Large intestine (tissue), 3 donors: ENCODE measurements at regions not wholly inside any gene's neighbourhood (a gene's known extent, or its start where the extent isn't known, plus 50 kb on each side); places are given as distances from the start of the nearest gene placed in this dataset.

ENCODE experiments used
- DNase-seq, 2 donors: peaks; one replicate each; pipeline versions ENCODE4 v3.0.0 to v3.0.0-alpha.2; 2013
- H3K27ac ChIP-seq: one replicate; pipeline ENCODE4 v1.5.1; 2013; ENCODE audit warnings: low read length
- H3K27me3 ChIP-seq: 2 replicates; pipeline ENCODE4 v1.6.1; 2013; ENCODE audit warnings: low read length; ENCODE audit not compliant: control insufficient read depth, insufficient read depth
- H3K36me3 ChIP-seq: 2 replicates; pipeline ENCODE4 v1.6.1; 2013; ENCODE audit warnings: low read length; ENCODE audit not compliant: control insufficient read depth, insufficient read depth
- H3K4me1 ChIP-seq: one replicate; pipeline ENCODE4 v1.6.1; 2013; ENCODE audit warnings: low read length; ENCODE audit not compliant: control insufficient read depth, insufficient read depth
- H3K4me3 ChIP-seq: one replicate; pipeline ENCODE4 v1.5.1; 2013; ENCODE audit warnings: low read length
- H3K9me3 ChIP-seq: one replicate; pipeline ENCODE4 v1.6.1; 2013; ENCODE audit warnings: mild to moderate bottlenecking, low read depth, low read length, moderate library complexity; ENCODE audit not compliant: control insufficient read depth
- WGBS: methylation state at CpG from one replicate; pipeline ENCODE4 v1.1.5; 2013; ENCODE audit warnings: low lambda C conversion rate; ENCODE audit not compliant: insufficient coverage; 5-methylcytosine and 5-hydroxymethylcytosine counted together

DNA sequence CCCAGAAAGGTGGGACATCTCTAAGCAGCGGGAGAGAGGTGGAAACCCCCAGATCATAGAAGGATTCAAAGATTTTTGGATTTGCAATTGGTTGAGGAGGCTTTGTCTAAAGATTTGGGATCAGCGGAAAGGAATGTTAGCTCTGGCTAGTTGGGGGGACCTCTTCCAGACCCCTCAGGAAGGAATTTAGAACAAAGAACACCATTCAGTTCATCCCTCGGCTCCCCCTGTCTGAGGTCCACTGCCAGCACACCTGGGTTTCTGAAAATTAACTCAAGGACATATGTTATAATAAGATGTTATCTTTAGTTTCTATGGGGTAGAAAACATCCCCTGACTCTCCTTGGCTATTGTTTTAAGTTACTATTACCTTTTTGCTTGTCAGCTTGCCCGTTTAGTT is 163.6 kb downstream of the CEP135 start:
- DNase-seq = no peak
- H3K27ac ChIP-seq = no peak overlapping the region
- no peaks in the 10 kb centered on the region for H3K4me1 ChIP-seq
- H3K9me3 ChIP-seq = no peaks in the 10 kb centered on the region
- H3K36me3 ChIP-seq = no peaks in the 10 kb centered on the region
- WGBS = 80% methylated on average over 2 of the region's 4 CpGs
- no peaks in the 10 kb centered on the region for H3K27me3 ChIP-seq
- H3K4me3 ChIP-seq = no peak overlapping the region

DNA sequence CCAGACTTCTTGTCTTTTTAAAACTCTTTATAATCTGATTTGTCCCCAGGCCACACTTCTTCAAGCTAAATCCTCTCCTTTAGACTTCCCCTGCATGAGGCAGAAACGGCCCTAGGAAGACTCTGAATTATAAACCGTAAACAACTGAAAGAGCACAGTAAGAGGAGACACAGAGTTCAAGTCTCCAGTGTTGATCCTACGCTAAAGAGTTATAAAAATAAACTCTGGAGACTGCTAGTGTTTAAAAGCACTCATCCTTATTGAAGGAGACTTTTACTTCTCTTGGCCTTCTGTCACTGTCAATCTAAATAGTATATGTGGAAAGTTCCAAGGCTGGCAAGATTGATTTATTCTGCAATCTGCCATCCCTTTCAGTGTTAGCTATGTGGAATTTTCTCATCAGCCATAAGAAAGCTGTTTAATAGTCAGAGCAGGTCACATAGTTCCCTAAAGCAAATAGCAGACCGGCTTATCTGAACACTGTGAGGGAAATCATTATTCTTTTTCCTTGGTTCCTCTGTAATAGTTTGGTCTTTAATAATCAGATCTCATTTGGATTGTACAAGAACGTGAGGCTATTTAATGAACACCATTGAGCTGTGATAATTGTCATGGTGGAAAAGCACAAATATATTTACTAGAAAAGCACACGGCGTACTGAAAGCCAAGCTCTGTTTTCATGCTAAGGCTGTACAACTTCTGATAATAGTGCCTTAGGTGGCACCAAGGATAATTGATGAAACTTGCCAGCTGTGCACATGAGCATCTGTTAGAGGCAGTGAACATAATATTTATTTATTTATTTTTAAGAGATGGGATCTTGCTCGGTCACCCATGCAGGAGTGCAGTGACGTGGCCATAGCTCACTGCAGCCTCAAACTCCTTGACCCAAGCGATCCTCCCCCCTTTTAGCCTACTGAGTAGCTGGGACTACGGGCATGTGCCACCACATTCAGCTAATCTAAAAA is 157.7 kb downstream of the CEP135 start:
- Histone ChIP-seq H3K4me3 (no peak overlapping the region), H3K27me3 (no peaks in the 10 kb centered on the region), H3K4me1 (no peaks in the 10 kb centered on the region), H3K9me3 (no peaks in the 10 kb centered on the region), H3K36me3 (no peaks in the 10 kb centered on the region), H3K27ac (no peak overlapping the region)
- DNase-seq = no peak
- WGBS = 29% methylated on average over 1 of the region's 11 CpGs

- Histone ChIP-seq H3K4me3 (no peak overlapping the region), H3K27me3 (no peaks in the 10 kb centered on the region), H3K9me3 (no peaks in the 10 kb centered on the region), H3K36me3 (no peaks in the 10 kb centered on the region), H3K4me1 (no peaks in the 10 kb centered on the region), H3K27ac (no peak overlapping the region)
- 60% methylated on average over 1 of the region's 3 CpGs for WGBS
- DNase-seq = no peak
Measured at GRCh38 chr4:56104188-56104587, 155.4 kb downstream of the CEP135 start.

DNA sequence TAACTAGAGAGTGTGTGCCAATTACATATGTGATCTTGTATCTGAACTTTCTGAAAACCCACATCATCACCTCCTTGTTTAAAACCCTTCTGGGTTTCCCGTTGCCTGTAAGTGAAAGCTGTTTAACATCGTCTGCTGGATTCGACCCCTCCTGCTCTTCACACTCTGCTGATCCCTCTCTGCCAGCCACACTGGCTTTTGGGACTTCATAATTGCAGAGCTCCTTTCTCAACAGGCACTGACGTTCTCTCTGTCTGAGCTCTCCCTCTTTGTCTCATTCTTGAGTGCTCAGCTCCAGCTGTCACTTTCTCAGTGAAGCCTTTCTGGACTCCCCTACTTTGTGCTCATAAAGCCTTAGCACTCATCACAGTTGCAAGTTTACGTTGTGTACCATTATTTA is 153.9 kb downstream of the CEP135 start:
- no peaks in the 10 kb centered on the region for H3K4me1 ChIP-seq
- no peak for DNase-seq
- no peak overlapping the region for H3K27ac ChIP-seq
- no CpG with 5 or more reads among the region's 5 CpGs for WGBS
- H3K36me3 ChIP-seq = no peaks in the 10 kb centered on the region
- H3K27me3 ChIP-seq = no peaks in the 10 kb centered on the region
- no peaks in the 10 kb centered on the region for H3K9me3 ChIP-seq
- H3K4me3 ChIP-seq = no peak overlapping the region

- no CpG with 5 or more reads among the region's 3 CpGs for WGBS
- DNase-seq = no peak
- H3K4me1 ChIP-seq = no peaks in the 10 kb centered on the region
Measured at GRCh38 chr4:56099378-56099786, 150.6 kb downstream of the CEP135 start.

GRCh38 chr4:56093576-56093975 is 144.8 kb downstream of the CEP135 start:
- Histone ChIP-seq H3K4me1 (no peaks in the 10 kb centered on the region), H3K27ac (no peak overlapping the region), H3K36me3 (no peaks in the 10 kb centered on the region), H3K9me3 (no peaks in the 10 kb centered on the region), H3K4me3 (no peak overlapping the region), H3K27me3 (no peaks in the 10 kb centered on the region)
- no CpG with 5 or more reads among the region's 3 CpGs for WGBS
- no peak for DNase-seq

More at GRCh38 chr4:56099378-56099786, 150.6 kb downstream of the CEP135 start:
- Histone ChIP-seq H3K9me3 (no peaks in the 10 kb centered on the region), H3K27me3 (no peaks in the 10 kb centered on the region), H3K27ac (no peak overlapping the region), H3K4me3 (no peak overlapping the region), H3K36me3 (no peaks in the 10 kb centered on the region)

DNA sequence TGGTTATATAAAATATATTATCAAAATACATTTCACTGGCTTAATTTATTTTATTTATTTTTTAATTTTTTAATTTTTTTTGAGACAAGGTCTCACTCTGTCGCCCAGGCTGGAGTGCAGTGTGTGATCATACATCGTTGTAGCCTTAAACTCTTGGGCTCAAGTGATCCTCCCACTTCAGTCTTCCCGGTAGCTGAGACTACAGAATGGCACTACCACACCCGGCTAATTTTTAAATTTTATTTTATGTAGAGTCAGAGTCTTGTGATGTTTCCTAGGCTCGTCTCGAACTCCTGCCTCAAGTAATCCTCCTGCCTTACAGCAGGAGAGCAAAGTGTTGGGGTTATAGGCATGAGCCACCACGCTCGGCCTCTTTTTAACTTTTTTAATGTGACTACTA is 143.8 kb downstream of the CEP135 start:
- no peak overlapping the region for H3K4me3 ChIP-seq
- H3K36me3 ChIP-seq = no peaks in the 10 kb centered on the region
- DNase-seq = no peak
- 100% methylated on average over 2 of the region's 8 CpGs for WGBS
- no peaks in the 10 kb centered on the region for H3K9me3 ChIP-seq
- no peaks in the 10 kb centered on the region for H3K4me1 ChIP-seq
- H3K27ac ChIP-seq = no peak overlapping the region
- H3K27me3 ChIP-seq = no peaks in the 10 kb centered on the region

DNA sequence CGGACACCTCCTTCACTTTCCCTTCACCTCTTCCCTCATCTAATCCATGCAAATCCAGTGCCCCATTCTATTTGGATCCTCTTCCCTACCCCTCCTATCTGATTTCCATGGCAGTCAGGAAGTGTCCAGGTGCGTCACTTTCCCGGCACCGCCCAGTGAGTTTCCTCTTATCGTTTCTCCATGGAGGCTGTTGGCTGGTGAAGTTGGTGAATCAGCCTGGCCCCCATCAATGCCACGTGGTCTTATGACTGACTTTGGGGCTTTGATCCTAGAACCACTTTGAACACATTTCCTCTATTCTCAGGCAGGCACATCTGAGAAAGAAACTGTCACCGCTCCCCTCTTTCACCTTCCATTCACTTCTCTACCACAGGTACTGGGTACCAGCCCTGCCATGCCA is 137.8 kb downstream of the CEP135 start:
- no peak overlapping the region for H3K27ac ChIP-seq
- no peaks in the 10 kb centered on the region for H3K9me3 ChIP-seq
- H3K36me3 ChIP-seq = no peaks in the 10 kb centered on the region
- WGBS = 92% methylated on average over 2 of the region's 7 CpGs
- H3K4me1 ChIP-seq = no peaks in the 10 kb centered on the region
- H3K27me3 ChIP-seq = no peaks in the 10 kb centered on the region
- no peak overlapping the region for H3K4me3 ChIP-seq
- no peak for DNase-seq

- Histone ChIP-seq H3K9me3 (no peaks in the 10 kb centered on the region), H3K4me1 (no peaks in the 10 kb centered on the region), H3K36me3 (no peaks in the 10 kb centered on the region), H3K4me3 (no peak overlapping the region), H3K27me3 (no peaks in the 10 kb centered on the region), H3K27ac (no peak overlapping the region)
- DNase-seq = peak; percentile 22 to 56
- no CpG with 5 or more reads among the region's 3 CpGs for WGBS
Measured at GRCh38 chr4:56086073-56086541, 137.4 kb downstream of the CEP135 start.

DNA sequence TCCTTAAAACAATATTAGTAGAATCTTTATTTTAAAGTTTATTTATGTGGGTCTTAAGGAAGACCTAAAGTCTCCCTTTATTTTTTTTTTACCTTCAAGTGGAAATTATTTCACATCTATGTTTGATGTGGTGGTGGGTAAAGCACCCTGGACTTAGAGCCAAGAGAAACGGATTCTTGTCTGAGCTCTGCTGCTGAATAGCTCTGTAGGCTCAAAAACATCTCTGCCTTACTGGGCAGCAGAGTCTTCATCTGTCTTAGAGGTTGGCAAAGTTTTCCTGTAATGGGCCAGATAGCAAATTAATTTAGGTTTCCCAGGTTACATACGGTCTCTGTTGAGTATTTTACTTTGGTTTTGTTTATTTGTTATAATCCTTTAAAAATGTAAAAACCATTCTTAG is 136.5 kb downstream of the CEP135 start:
- DNase-seq = no peak
- WGBS = 100% methylated on average over 1 of the region's 2 CpGs

GRCh38 chr4:56084851-56085250 is 136.1 kb downstream of the CEP135 start:
- 100% methylated on average over 1 of the region's 4 CpGs for WGBS

More for the DNA sequence above, 136.5 kb downstream of the CEP135 start:
- no peak overlapping the region for H3K4me3 ChIP-seq
- no peaks in the 10 kb centered on the region for H3K27me3 ChIP-seq
- H3K36me3 ChIP-seq = no peaks in the 10 kb centered on the region
- H3K4me1 ChIP-seq = peaks cover 4% of the 10 kb centered on the region
- H3K9me3 ChIP-seq = no peaks in the 10 kb centered on the region
- no peak overlapping the region for H3K27ac ChIP-seq

More at GRCh38 chr4:56084851-56085250, 136.1 kb downstream of the CEP135 start:
- Histone ChIP-seq H3K27ac (no peak overlapping the region), H3K4me1 (peaks cover 4% of the 10 kb centered on the region), H3K36me3 (no peaks in the 10 kb centered on the region), H3K27me3 (no peaks in the 10 kb centered on the region), H3K4me3 (no peak overlapping the region), H3K9me3 (no peaks in the 10 kb centered on the region)
- DNase-seq = no peak
